ENCODE measurements at regions not wholly inside any gene's neighbourhood (a gene's known extent, or its start where the extent isn't known, plus 50 kb on each side); places are given as distances from the start of the nearest gene placed in this dataset.

DNA sequence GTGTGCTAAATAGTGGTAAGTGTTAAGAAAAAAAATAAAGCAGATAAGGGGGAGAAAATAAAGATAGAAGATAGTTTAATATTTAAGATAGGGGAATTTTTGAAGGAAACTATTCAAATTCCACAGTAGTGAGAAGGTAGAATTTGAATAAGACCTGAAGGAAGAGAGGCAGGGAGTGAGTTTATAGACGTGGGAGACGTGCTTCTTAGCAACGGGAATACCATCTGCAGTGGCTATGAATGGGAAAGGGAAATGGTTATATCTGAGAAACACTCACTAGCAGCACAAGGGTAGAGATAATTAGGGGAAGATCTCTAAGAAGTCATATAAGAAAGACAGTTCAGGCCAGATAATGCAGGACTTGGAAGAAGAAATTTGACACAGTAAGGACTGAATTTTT, 854.5 kb upstream of the EPHA5 start:
- no peaks in the 10 kb centered on the region for H3K36me3 ChIP-seq (ENCODE audit: control insufficient read depth, insufficient read depth, low read length)
- intact Hi-C loops (cut with micrococcal nuclease; ENCODE audit: unreplicated experiment) (no loop called here), in situ Hi-C loops (cut with HindIII; ENCODE audit: low pct_unique_long_range_greater_than_20kb, low sequenced_read_pairs) (no loop called here)
- H3K9me3 ChIP-seq (ENCODE audit: control insufficient read depth, insufficient read depth, low read depth, low read length), result no peaks in the 10 kb centered on the region
- no peaks in the 10 kb centered on the region for H3K27me3 ChIP-seq (ENCODE audit: control insufficient read depth, insufficient read depth, low read length)
- no peaks in the 10 kb centered on the region for H3K4me1 ChIP-seq (ENCODE audit: control insufficient read depth, insufficient read depth, low read length)
- ChIA-PET CTCF (no interaction called here), POLR2A (no interaction called here)
- no peak for ATAC-seq
- no TSS peak for BruUV-seq (replicated peaks)
- H3K4me3 ChIP-seq (ENCODE audit: low read depth in 2 of 2, low read length in 2 of 2), result no peak overlapping the region
- TF ChIP-seq TCF7L2 (IDR thresholded peaks at IDR 0.05; ENCODE audit: low read depth, low read length), result no peak
- TF ChIP-seq, protein P1, sequence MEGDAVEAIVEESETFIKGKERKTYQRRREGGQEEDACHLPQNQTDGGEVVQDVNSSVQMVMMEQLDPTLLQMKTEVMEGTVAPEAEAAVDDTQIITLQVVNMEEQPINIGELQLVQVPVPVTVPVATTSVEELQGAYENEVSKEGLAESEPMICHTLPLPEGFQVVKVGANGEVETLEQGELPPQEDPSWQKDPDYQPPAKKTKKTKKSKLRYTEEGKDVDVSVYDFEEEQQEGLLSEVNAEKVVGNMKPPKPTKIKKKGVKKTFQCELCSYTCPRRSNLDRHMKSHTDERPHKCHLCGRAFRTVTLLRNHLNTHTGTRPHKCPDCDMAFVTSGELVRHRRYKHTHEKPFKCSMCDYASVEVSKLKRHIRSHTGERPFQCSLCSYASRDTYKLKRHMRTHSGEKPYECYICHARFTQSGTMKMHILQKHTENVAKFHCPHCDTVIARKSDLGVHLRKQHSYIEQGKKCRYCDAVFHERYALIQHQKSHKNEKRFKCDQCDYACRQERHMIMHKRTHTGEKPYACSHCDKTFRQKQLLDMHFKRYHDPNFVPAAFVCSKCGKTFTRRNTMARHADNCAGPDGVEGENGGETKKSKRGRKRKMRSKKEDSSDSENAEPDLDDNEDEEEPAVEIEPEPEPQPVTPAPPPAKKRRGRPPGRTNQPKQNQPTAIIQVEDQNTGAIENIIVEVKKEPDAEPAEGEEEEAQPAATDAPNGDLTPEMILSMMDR (IDR thresholded peaks at IDR 0.05), result no peak
- no peak for TF ChIP-seq SIN3A (IDR thresholded peaks at IDR 0.05; ENCODE audit: borderline replicate concordance, insufficient read depth, low read depth, low read length)
- TF ChIP-seq, protein P2, sequence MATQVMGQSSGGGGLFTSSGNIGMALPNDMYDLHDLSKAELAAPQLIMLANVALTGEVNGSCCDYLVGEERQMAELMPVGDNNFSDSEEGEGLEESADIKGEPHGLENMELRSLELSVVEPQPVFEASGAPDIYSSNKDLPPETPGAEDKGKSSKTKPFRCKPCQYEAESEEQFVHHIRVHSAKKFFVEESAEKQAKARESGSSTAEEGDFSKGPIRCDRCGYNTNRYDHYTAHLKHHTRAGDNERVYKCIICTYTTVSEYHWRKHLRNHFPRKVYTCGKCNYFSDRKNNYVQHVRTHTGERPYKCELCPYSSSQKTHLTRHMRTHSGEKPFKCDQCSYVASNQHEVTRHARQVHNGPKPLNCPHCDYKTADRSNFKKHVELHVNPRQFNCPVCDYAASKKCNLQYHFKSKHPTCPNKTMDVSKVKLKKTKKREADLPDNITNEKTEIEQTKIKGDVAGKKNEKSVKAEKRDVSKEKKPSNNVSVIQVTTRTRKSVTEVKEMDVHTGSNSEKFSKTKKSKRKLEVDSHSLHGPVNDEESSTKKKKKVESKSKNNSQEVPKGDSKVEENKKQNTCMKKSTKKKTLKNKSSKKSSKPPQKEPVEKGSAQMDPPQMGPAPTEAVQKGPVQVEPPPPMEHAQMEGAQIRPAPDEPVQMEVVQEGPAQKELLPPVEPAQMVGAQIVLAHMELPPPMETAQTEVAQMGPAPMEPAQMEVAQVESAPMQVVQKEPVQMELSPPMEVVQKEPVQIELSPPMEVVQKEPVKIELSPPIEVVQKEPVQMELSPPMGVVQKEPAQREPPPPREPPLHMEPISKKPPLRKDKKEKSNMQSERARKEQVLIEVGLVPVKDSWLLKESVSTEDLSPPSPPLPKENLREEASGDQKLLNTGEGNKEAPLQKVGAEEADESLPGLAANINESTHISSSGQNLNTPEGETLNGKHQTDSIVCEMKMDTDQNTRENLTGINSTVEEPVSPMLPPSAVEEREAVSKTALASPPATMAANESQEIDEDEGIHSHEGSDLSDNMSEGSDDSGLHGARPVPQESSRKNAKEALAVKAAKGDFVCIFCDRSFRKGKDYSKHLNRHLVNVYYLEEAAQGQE (IDR thresholded peaks at IDR 0.05; ENCODE audit: insufficient read depth in 1 of 2, low read depth in 2 of 2, low read length in 1 of 2), result no peak
- TF ChIP-seq POLR2AphosphoS5 (IDR thresholded peaks at IDR 0.05; ENCODE audit: low read depth, low read length), result no peak
- DNase-seq (ENCODE audit: low read depth, low spot score), result no peak
- H3K27ac ChIP-seq (ENCODE audit: low read length), result no peak overlapping the region

DNA sequence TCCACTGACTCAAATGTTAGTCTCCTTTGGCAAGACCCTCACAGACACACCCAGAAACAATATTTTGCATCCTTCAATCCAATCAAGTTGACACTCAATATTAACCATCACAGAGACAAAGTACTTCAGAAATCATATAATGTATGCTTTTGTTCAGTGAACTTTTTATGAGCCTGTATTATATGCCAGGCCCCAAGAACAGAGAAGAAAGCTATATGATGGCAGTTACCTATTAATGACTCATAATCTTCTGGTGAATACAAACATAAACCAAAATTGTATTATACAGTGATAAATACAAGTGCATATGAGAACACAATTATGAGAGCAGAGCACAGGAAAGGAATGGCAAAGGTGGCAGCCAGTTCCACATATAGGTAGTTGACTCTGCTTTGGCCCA, 852.0 kb upstream of the EPHA5 start:
- H3K9me3 ChIP-seq (ENCODE audit: control insufficient read depth, insufficient read depth, low read depth, low read length), result no peaks in the 10 kb centered on the region
- no peaks in the 10 kb centered on the region for H3K36me3 ChIP-seq (ENCODE audit: control insufficient read depth, insufficient read depth, low read length)
- BruUV-seq (replicated peaks), result no TSS peak
- intact Hi-C loops (cut with micrococcal nuclease; ENCODE audit: unreplicated experiment), result no loop called here
- H3K27ac ChIP-seq (ENCODE audit: low read length), result no peak overlapping the region
- H3K4me3 ChIP-seq (ENCODE audit: low read depth in 2 of 2, low read length in 2 of 2), result no peak overlapping the region
- DNase-seq (ENCODE audit: low read depth, low spot score) (no peak), ATAC-seq (no peak)
- H3K27me3 ChIP-seq (ENCODE audit: control insufficient read depth, insufficient read depth, low read length), result no peaks in the 10 kb centered on the region
- ChIA-PET POLR2A (no interaction called here), CTCF (no interaction called here)
- no peaks in the 10 kb centered on the region for H3K4me1 ChIP-seq (ENCODE audit: control insufficient read depth, insufficient read depth, low read length)
- TF ChIP-seq TCF7L2 (IDR thresholded peaks at IDR 0.05; ENCODE audit: low read depth, low read length) (no peak), SIN3A (IDR thresholded peaks at IDR 0.05; ENCODE audit: borderline replicate concordance, insufficient read depth, low read depth, low read length) (no peak)
- in situ Hi-C loops (cut with HindIII; ENCODE audit: low pct_unique_long_range_greater_than_20kb, low sequenced_read_pairs), result no loop called here

DNA sequence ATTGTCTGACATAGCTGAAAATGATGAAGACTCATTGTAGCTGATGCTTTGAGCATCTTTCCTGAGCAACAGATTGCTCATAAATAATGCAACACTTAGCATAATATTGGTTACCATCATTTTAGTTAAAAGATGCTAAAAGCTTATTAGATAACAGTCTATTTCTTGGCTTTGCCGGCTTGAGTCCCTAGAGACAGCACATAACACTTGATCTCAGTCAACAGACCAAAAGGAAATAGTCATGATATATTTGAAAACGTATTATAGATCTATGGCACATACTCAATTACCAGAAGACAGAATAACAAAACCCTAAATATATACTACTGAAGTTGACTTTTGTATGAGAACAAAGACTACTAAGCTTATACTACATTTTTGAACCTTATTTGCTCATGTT, 846.7 kb upstream of the EPHA5 start:
- H3K27ac ChIP-seq (ENCODE audit: low read length), result no peak overlapping the region
- H3K36me3 ChIP-seq (ENCODE audit: control insufficient read depth, insufficient read depth, low read length), result no peaks in the 10 kb centered on the region
- ATAC-seq (no peak), DNase-seq (ENCODE audit: low read depth, low spot score) (no peak)
- no peak for TF ChIP-seq POLR2AphosphoS5 (IDR thresholded peaks at IDR 0.05; ENCODE audit: low read depth, low read length)
- no peak for TF ChIP-seq TCF7L2 (IDR thresholded peaks at IDR 0.05; ENCODE audit: low read depth, low read length)
- TF ChIP-seq, protein P1 (IDR thresholded peaks at IDR 0.05), result no peak
- no peak for TF ChIP-seq SIN3A (IDR thresholded peaks at IDR 0.05; ENCODE audit: borderline replicate concordance, insufficient read depth, low read depth, low read length)
- TF ChIP-seq, protein P2 (IDR thresholded peaks at IDR 0.05; ENCODE audit: insufficient read depth in 1 of 2, low read depth in 2 of 2, low read length in 1 of 2), result no peak
- BruUV-seq (replicated peaks), result no TSS peak
- POLR2A ChIA-PET, result no interaction called here
- no peak overlapping the region for H3K4me3 ChIP-seq (ENCODE audit: low read depth in 2 of 2, low read length in 2 of 2)
- H3K9me3 ChIP-seq (ENCODE audit: control insufficient read depth, insufficient read depth, low read depth, low read length), result no peaks in the 10 kb centered on the region
- H3K4me1 ChIP-seq (ENCODE audit: control insufficient read depth, insufficient read depth, low read length), result no peaks in the 10 kb centered on the region
- H3K27me3 ChIP-seq (ENCODE audit: control insufficient read depth, insufficient read depth, low read length), result no peaks in the 10 kb centered on the region
- intact Hi-C loops (cut with micrococcal nuclease; ENCODE audit: unreplicated experiment) (no loop called here), in situ Hi-C loops (cut with HindIII; ENCODE audit: low pct_unique_long_range_greater_than_20kb, low sequenced_read_pairs) (no loop called here)
- CTCF ChIA-PET, result no interaction called here

Data from Panc1 (cell line).